Psoas muscle (tissue), 7 donors: ENCODE measurements at regions not wholly inside any gene's neighbourhood (a gene's known extent, or its start where the extent isn't known, plus 50 kb on each side); places are given as distances from the start of the nearest gene placed in this dataset.

ENCODE experiments used
- ATAC-seq, 4 donors: fragments of 200-7000 bp; cut with Tn5 transposase; one replicate each; pipeline ENCODE4 v1.9.1; 2020; ENCODE audit warnings: moderate library complexity in 3 of 4, mild to moderate bottlenecking in 2 of 4
- DNase-seq, 2 donors: peaks; one replicate each; pipeline ENCODE4 v3.0.0-alpha.2; 2020
- H3K27ac ChIP-seq: fragments of 200-600 bp; one replicate; pipeline ENCODE4 v1.8.0; 2022
- H3K27me3 ChIP-seq, 3 donors: fragments of 200-600 bp in 1 of 3; one replicate each; pipeline versions ENCODE4 v1.6.1 to v1.8.0; 2013 to 2022; ENCODE audit warnings: low read length in 2 of 3, mild to moderate bottlenecking in 2 of 3, moderate library complexity in 1 of 3; ENCODE audit not compliant: insufficient read depth in 3 of 3
- H3K36me3 ChIP-seq, 2 donors: fragments of 200-600 bp in 1 of 2; one replicate each; pipeline versions ENCODE4 v1.6.1 to v1.8.0; 2013 to 2022; ENCODE audit warnings: low read depth in 1 of 2, mild to moderate bottlenecking in 1 of 2, moderate library complexity in 1 of 2; ENCODE audit not compliant: insufficient read depth in 1 of 2
- H3K4me1 ChIP-seq: fragments of 200-600 bp; one replicate; pipeline ENCODE4 v1.8.0; 2022
- H3K4me3 ChIP-seq: fragments of 200-600 bp; one replicate; pipeline ENCODE4 v1.8.0; 2022; ENCODE audit warnings: mild to moderate bottlenecking
- H3K9me3 ChIP-seq: fragments of 200-600 bp; one replicate; pipeline ENCODE4 v1.8.0; 2022
- CTCF ChIP-seq: fragments of 200-600 bp; IDR thresholded peaks from one replicate; pipeline ENCODE4 v1.8.0; 2022; ENCODE audit warnings: antibody characterized with exemption
- WGBS, 3 donors: extraction: QIAGEN DNeasy Blood & Tissue Kit; methylation state at CpG; one replicate each; pipeline versions ENCODE4 v1.1.6 to v1.1.7; 2013; 5-methylcytosine and 5-hydroxymethylcytosine counted together
- intact Hi-C, 2 donors: fragments of 100-400 bp; cut with DNase I; formaldehyde crosslinking; loops; one replicate each; pipeline versions ENCODE4 v1.11.0 to v1.14.2; 2022
- donor health status: healthy with polysubstance abuse.
- donor health status: DM: no; HTN: no; CAD: no; lungs with moderate emphysema.
- donor health status: Bipolar disorder and iron deficiency.
- donor health status: healthy.
- donor health status: DM: yes; HTN: yes; CAD: no.
- donor health status: DM: no; HTN: no; CAD: no.
- donor health status: DM: yes; HTN: yes; CAD: no.

GRCh38 chr2:18063826-18064470 lies 185.5 kb downstream of the KCNS3 start:
- Histone ChIP-seq H3K4me1 (peaks cover 11% of the 10 kb centered on the region), H3K27me3 (no peaks in the 10 kb centered on the region), H3K27ac (no peak overlapping the region), H3K9me3 (no peaks in the 10 kb centered on the region), H3K36me3 (no peaks in the 10 kb centered on the region), H3K4me3 (no peak overlapping the region)
- intact Hi-C loops: no loop called here
- no peak for DNase-seq
- TF ChIP-seq CTCF: no peak
- no peak for ATAC-seq
- 59 to 80% (median 62%) methylated on average over 4 of the region's 4 CpGs for WGBS, 3 donors

DNA sequence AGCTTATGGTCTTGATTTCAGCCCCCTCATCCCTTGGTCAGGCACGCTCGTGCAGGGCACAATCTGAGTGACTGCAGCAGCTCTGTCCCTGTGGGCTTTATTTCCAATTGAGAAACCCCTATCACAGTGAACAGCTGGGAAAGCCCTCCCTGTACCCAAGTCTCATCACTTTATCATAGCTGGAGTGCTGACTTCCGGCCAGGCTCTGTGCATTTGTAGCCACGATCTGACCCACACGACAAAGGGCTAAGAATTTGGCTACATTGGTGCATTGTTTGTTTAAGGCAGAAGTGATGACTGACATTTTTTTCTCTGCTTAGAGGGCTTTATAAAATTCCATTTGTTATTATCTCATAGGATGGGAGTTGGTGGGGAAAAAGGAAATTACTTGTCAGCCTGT lies 184.4 kb downstream of the KCNS3 start:
- no peak for TF ChIP-seq CTCF
- Histone ChIP-seq H3K9me3 (no peaks in the 10 kb centered on the region), H3K36me3 (no peaks in the 10 kb centered on the region), H3K27me3 (no peaks in the 10 kb centered on the region), H3K4me3 (no peak overlapping the region), H3K4me1 (peaks cover 11% of the 10 kb centered on the region), H3K27ac (no peak overlapping the region)
- 43 to 46% (median 44%) methylated on average over 5 of the region's 5 CpGs for WGBS, 3 donors
- no peak for ATAC-seq
- DNase-seq: no peak
- intact Hi-C loops: no loop called here

GRCh38 chr2:18061717-18062116 lies 183.2 kb downstream of the KCNS3 start:
- intact Hi-C loops: no loop called here
- DNase-seq: no peak
- peaks cover 11% of the 10 kb centered on the region for H3K4me1 ChIP-seq
- ATAC-seq: no peak
- 85 to 96% (median 90%) methylated on average over 1 of the region's 1 CpG for WGBS, 3 donors
- H3K27me3 ChIP-seq: no peaks in the 10 kb centered on the region
- H3K27ac ChIP-seq: no peak overlapping the region
- no peak for TF ChIP-seq CTCF
- no peak overlapping the region for H3K4me3 ChIP-seq
- no peaks in the 10 kb centered on the region for H3K36me3 ChIP-seq
- H3K9me3 ChIP-seq: no peaks in the 10 kb centered on the region

DNA sequence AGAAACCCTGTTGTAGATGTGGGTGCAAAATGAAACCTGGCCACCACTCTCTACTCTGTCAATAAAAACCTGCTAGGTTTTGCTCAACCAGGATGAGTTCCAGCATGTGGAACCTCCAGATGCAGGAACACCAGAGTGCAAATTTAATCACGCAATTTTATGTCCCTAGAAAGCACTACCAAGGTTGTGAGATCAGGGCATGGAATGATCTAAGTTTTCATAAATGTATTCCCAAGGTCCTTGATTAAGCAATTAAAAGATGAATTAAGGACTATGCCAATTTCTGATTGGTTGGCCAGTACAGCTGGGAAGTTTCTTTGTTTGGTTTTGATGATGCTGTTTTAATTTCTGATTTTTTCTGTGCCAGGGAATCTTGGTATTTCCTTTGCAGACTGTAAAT lies 179.2 kb downstream of the KCNS3 start:
- DNase-seq (no peak), ATAC-seq (no peak)
- no peak for TF ChIP-seq CTCF
- Histone ChIP-seq H3K4me3 (no peak overlapping the region), H3K9me3 (no peaks in the 10 kb centered on the region), H3K4me1 (no peaks in the 10 kb centered on the region), H3K27ac (no peak overlapping the region), H3K27me3 (no peaks in the 10 kb centered on the region), H3K36me3 (no peaks in the 10 kb centered on the region)
- intact Hi-C loops: no loop called here
- WGBS, 3 donors: 66 to 83% (median 67%) methylated on average over 1 of the region's 1 CpG

GRCh38 chr2:18055290-18055689 lies 176.8 kb downstream of the KCNS3 start:
- no peak for TF ChIP-seq CTCF
- H3K27ac ChIP-seq: no peak overlapping the region
- no peaks in the 10 kb centered on the region for H3K9me3 ChIP-seq
- no peaks in the 10 kb centered on the region for H3K4me1 ChIP-seq
- H3K4me3 ChIP-seq: no peak overlapping the region
- ATAC-seq (no peak), DNase-seq (no peak)
- WGBS, 3 donors: 92 to 96% (median 95%) methylated on average over 3 of the region's 3 CpGs
- intact Hi-C loops: no loop called here
- H3K27me3 ChIP-seq: no peaks in the 10 kb centered on the region
- no peaks in the 10 kb centered on the region for H3K36me3 ChIP-seq
